Spleen (tissue), 11 donors: ENCODE measurements at regions not wholly inside any gene's neighbourhood (a gene's known extent, or its start where the extent isn't known, plus 50 kb on each side); places are given as distances from the start of the nearest gene placed in this dataset.
"Not testable (repeated sequence)": the region's sequence is repeated elsewhere in the genome, so short reads cannot be mapped to it uniquely, and the experiment has no call there.

Experiments
- DNase-seq: peaks from one replicate; pipeline ENCODE4 v3.0.0-alpha.2; 2020
- H3K27ac ChIP-seq, 8 donors: fragments of 200-600 bp; sonication (generic) in 7 of 8; 1 replicate in 4 of 8; 2 replicates in 4 of 8; pipeline versions ENCODE4 v1.5.0 to v1.8.0; 2016 to 2021; ENCODE audit warnings: inconsistent platforms in 4 of 8, mild to moderate bottlenecking in 4 of 8, moderate library complexity in 1 of 8
- H3K27me3 ChIP-seq, 7 donors: fragments of 200-600 bp; sonication (generic) in 6 of 7; replicated peaks in 1 of 7; 1 replicate in 4 of 7; 2 replicates in 3 of 7; pipeline versions ENCODE4 v1.5.0 to v1.8.0; 2016 to 2021; ENCODE audit warnings: inconsistent platforms in 3 of 7, mild to moderate bottlenecking in 1 of 7
- H3K36me3 ChIP-seq, 6 donors: fragments of 200-600 bp; sonication (generic) in 5 of 6; 1 replicate in 4 of 6; 2 replicates in 2 of 6; pipeline versions ENCODE4 v1.5.0 to v1.8.0; 2016 to 2021; ENCODE audit warnings: inconsistent platforms in 2 of 6
- H3K4me1 ChIP-seq, 6 donors: fragments of 200-600 bp; sonication (generic) in 5 of 6; 1 replicate in 3 of 6; 2 replicates in 3 of 6; pipeline versions ENCODE4 v1.5.0 to v1.8.0; 2016 to 2021; ENCODE audit warnings: inconsistent platforms in 3 of 6
- H3K4me3 ChIP-seq, 8 donors: fragments of 200-600 bp; sonication (generic) in 7 of 8; 1 replicate in 4 of 8; 2 replicates in 4 of 8; pipeline versions ENCODE4 v1.5.0 to v1.8.0; 2016 to 2021; ENCODE audit warnings: inconsistent platforms in 4 of 8, mild to moderate bottlenecking in 4 of 8, moderate library complexity in 2 of 8
- H3K9me3 ChIP-seq, 8 donors: fragments of 200-600 bp; sonication (generic) in 7 of 8; 1 replicate in 4 of 8; 2 replicates in 4 of 8; pipeline versions ENCODE4 v1.5.0 to v1.8.0; 2016 to 2021; ENCODE audit warnings: inconsistent platforms in 4 of 8
- POLR2A ChIP-seq, 3 donors: fragments of 450-650 bp; IDR thresholded peaks; one replicate each; pipeline ENCODE4 v1.5.1; 2017; ENCODE audit warnings: antibody characterized with exemption in 3 of 3, mild to moderate bottlenecking in 1 of 3
- POLR2AphosphoS5 ChIP-seq, 3 donors: sonication (generic); formaldehyde crosslinking; IDR thresholded peaks; one replicate each; pipeline ENCODE4 v1.5.1; 2017; ENCODE audit warnings: antibody characterized with exemption in 3 of 3
- WGBS, 5 donors: extraction: QIAGEN DNeasy Blood & Tissue Kit in 3 of 5; methylation state at CpG; one replicate each; pipeline versions ENCODE4 v1.1.5 to v1.1.7; 2013 to 2018; 5-methylcytosine and 5-hydroxymethylcytosine counted together
- intact Hi-C: fragments of 100-400 bp; cut with DNase I; formaldehyde crosslinking; loops from one replicate; pipeline ENCODE4 v1.15.0; 2023; ENCODE audit warnings: low total_unique reads
- TF ChIP-seq, protein P1 (sequence below), 11 experiments: fragments of 200-600 bp in 7 of 11; fragments of 450-650 bp in 4 of 11; sonication (generic) in 4 of 11; IDR thresholded peaks in 8 of 11; conservative IDR thresholded peaks in 3 of 11; 1 replicate in 7 of 11; 2 replicates in 4 of 11; pipeline versions ENCODE4 v1.4.0 to v1.8.0; 2016 to 2021; ENCODE audit warnings: antibody characterized with exemption in 11 of 11, inconsistent platforms in 4 of 11, mild to moderate bottlenecking in 1 of 11
- donor health status: healthy with polysubstance abuse.
- donor health status: DM: no; HTN: no; CAD: no; lungs with moderate emphysema.
- donor health status: DM: no; HTN: no; CAD: no.
- donor health status: Bipolar disorder and iron deficiency.
- donor health status: healthy.
- donor health status: DM: no; HTN: no; CAD: no.
- donor health status: DM: yes; HTN: yes; CAD: no.

DNA sequence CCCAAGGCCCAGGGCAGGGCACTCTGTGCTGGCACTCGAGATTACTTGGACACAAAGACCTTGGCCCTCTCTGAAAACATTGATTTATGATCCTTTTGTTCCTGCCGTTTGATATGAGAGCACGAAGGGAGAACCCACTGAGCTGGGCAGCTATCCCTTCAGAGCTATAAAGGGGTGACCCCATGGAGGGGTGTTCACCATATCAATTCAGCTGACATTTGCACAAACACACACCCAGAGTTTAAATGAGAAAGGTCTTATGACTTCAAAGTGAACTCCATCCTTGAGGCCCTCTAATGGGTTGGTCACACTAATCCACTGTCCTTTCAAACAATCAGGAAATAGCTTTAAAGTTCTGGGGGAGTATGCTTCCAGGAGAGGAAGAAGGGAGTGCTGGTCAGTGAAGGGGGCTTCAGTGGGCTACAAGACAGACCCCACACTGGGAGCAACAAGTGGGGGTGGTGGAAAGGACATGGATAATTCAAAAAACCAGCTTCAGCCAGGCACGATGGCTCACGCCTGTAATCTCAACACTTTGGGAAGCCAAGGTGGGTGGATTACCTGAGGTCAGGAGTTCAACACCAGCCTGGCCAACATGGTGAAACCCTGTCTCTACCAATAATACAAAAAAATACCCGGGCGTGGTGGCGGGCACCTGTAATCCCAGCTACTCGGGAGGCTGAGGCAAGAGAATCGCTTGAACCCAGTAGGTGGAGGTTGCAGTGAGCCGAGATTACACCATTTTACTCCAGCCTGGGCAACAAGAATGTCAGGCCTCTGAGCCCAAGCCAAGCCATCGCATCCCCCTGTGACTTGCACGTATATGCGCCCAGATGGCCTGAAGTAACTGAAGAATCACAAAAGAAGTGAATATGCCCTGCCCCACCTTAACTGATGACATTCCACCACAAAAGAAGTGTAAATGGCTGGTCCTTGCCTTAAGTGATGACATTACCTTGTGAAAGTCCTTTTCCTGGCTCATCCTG, 97.1 kb upstream of the RAB4A start:
- intact Hi-C loops, H3K9me3 ChIP-seq, H3K36me3 ChIP-seq, H3K4me3 ChIP-seq, DNase-seq, H3K4me1 ChIP-seq, H3K27me3 ChIP-seq: not testable (repeated sequence)
- WGBS, 5 donors, result 82 to 89% (median 84%) methylated on average over 14 of the region's 14 CpGs
- H3K27ac ChIP-seq, result peak overlapping the region in 3 of 8 donors; percentile 15 to 23 (median 21)
- TF ChIP-seq POLR2AphosphoS5 (IDR thresholded peaks at IDR 0.05), result peak in 2 of 3 donors; percentile 17 to 52

DNA sequence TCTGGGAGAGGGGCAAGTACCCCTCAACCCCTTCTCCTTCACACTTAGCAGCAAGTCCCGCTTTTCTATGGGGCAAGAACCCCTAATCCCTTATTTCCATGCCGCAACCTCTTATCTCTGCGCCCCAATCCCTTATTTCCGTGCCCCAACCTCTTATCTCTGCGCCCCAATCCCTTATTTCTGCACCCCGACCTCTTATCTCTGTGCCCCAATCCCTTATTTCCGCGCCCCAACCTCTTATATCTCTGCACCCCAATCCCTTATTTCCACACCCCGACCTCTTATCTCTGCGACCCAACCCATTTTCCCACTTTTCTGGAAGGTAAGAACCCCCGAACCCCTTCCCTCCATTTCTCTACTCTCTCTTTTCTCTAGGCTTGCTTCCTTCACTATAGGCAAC, 95.6 kb upstream of the RAB4A start:
- intact Hi-C loops, H3K4me3 ChIP-seq, H3K27ac ChIP-seq, H3K27me3 ChIP-seq, H3K4me1 ChIP-seq, H3K9me3 ChIP-seq, H3K36me3 ChIP-seq, DNase-seq: not testable (repeated sequence)
- WGBS, 5 donors, result 80 to 90% (median 86%) methylated on average over 11 of the region's 11 CpGs

DNA sequence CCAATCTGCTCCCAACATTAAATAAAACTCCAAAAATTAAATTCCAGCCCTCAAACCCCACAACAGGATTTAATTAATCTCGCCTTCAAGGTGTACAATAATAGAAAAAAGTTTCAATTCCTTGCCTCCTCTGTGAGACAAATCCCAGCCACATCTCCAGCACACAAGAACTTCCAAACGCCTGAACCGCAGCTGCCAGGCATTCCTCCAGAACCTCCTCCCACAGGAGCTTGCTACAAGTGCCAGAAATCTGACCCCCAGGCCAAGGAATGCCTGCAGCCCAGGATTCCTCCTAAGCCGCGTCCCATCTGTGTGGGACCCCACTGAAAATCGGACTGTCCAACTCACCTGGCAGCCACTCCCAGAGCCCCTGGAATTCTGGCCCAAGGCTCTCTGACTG, 94.5 kb upstream of the RAB4A start:
- H3K27ac ChIP-seq, result not testable (repeated sequence)

DNA sequence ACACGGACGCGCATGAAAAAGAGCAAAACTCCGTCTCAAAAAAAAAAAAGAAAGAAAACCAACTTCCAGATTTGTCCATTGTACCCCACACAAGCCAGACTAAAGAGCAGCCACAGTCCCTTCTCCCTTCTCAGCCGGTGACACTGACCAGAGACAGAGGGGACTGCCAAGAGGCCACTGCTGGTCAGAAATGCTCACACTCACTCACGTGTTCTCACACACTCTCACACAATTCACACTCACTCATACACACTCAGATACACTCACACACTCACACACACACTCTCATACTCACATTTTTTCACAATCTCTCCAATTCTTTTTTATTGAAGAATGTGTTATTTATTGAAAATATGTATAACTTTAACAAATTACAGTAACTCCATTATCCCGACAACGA, 90.8 kb upstream of the RAB4A start:
- intact Hi-C loops, result no loop called here
- no peak for DNase-seq

More for the DNA sequence above, 94.5 kb upstream of the RAB4A start:
- H3K27me3 ChIP-seq, H3K4me3 ChIP-seq, DNase-seq, H3K4me1 ChIP-seq, H3K36me3 ChIP-seq, intact Hi-C loops, H3K9me3 ChIP-seq: not testable (repeated sequence)
- 75 to 93% (median 84%) methylated on average over 6 of the region's 6 CpGs for WGBS, 5 donors

DNA sequence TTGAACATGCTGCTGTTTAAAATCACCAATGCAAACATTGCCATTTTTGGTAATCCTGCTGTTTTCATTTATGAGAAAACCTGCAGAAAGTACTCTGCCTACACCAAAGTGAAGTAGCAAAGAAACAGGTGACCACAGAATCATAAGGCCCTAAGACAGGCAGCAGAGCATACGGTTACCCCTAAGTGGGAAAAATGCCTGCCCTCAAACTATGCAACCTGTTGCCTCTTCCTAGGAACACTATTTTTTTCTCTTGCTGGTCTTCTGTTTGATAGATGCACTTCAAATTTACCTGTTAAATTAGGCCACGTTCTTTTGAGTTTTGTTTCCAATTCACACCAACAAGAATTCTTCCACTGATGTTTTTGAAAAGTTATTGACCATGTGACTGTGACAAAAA, 89.5 kb upstream of the RAB4A start:
- intact Hi-C loops, result no loop called here
- no peak for TF ChIP-seq POLR2AphosphoS5 (IDR thresholded peaks at IDR 0.05)
- TF ChIP-seq, protein P1, sequence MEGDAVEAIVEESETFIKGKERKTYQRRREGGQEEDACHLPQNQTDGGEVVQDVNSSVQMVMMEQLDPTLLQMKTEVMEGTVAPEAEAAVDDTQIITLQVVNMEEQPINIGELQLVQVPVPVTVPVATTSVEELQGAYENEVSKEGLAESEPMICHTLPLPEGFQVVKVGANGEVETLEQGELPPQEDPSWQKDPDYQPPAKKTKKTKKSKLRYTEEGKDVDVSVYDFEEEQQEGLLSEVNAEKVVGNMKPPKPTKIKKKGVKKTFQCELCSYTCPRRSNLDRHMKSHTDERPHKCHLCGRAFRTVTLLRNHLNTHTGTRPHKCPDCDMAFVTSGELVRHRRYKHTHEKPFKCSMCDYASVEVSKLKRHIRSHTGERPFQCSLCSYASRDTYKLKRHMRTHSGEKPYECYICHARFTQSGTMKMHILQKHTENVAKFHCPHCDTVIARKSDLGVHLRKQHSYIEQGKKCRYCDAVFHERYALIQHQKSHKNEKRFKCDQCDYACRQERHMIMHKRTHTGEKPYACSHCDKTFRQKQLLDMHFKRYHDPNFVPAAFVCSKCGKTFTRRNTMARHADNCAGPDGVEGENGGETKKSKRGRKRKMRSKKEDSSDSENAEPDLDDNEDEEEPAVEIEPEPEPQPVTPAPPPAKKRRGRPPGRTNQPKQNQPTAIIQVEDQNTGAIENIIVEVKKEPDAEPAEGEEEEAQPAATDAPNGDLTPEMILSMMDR (IDR thresholded peaks at IDR 0.05 in 8 of 11, conservative IDR thresholded peaks at IDR 0.05 in 3 of 11), result no peak
- no peak for TF ChIP-seq POLR2A (IDR thresholded peaks at IDR 0.05)
- no peaks in the 10 kb centered on the region for H3K9me3 ChIP-seq
- no peak overlapping the region for H3K27ac ChIP-seq
- DNase-seq, result no peak
- no peaks in the 10 kb centered on the region for H3K27me3 ChIP-seq
- no peak overlapping the region for H3K4me3 ChIP-seq
- no peaks in the 10 kb centered on the region for H3K36me3 ChIP-seq
- WGBS, 5 donors, result 84 to 97% (median 90%) methylated on average over 2 of the region's 2 CpGs
- H3K4me1 ChIP-seq, result no peaks in the 10 kb centered on the region

More for the DNA sequence above, 90.8 kb upstream of the RAB4A start:
- no peaks in the 10 kb centered on the region for H3K36me3 ChIP-seq
- no peak overlapping the region for H3K4me3 ChIP-seq
- WGBS, 5 donors, result 91 to 95% (median 92%) methylated on average over 8 of the region's 8 CpGs
- TF ChIP-seq POLR2AphosphoS5 (IDR thresholded peaks at IDR 0.05) (no peak), POLR2A (IDR thresholded peaks at IDR 0.05) (no peak)
- TF ChIP-seq, protein P1 (IDR thresholded peaks at IDR 0.05 in 8 of 11, conservative IDR thresholded peaks at IDR 0.05 in 3 of 11), result no peak
- no peaks in the 10 kb centered on the region for H3K9me3 ChIP-seq
- H3K27me3 ChIP-seq, result no peaks in the 10 kb centered on the region
- H3K27ac ChIP-seq, result no peak overlapping the region
- H3K4me1 ChIP-seq, result no peaks in the 10 kb centered on the region
